NCI-H2227 (cell line): ENCODE measurements at regions not wholly inside any gene's neighbourhood (a gene's known extent, or its start where the extent isn't known, plus 50 kb on each side); places are given as distances from the start of the nearest gene placed in this dataset.
"Not testable (repeated sequence)": the region's sequence is repeated elsewhere in the genome, so short reads cannot be mapped to it uniquely, and the experiment has no call there.

ENCODE experiments used
- DNase-seq: peaks from one replicate; lab custom pipeline; 2025; ENCODE audit not compliant: unreplicated experiment; lab: John Stamatoyannopoulos, UW

DNA sequence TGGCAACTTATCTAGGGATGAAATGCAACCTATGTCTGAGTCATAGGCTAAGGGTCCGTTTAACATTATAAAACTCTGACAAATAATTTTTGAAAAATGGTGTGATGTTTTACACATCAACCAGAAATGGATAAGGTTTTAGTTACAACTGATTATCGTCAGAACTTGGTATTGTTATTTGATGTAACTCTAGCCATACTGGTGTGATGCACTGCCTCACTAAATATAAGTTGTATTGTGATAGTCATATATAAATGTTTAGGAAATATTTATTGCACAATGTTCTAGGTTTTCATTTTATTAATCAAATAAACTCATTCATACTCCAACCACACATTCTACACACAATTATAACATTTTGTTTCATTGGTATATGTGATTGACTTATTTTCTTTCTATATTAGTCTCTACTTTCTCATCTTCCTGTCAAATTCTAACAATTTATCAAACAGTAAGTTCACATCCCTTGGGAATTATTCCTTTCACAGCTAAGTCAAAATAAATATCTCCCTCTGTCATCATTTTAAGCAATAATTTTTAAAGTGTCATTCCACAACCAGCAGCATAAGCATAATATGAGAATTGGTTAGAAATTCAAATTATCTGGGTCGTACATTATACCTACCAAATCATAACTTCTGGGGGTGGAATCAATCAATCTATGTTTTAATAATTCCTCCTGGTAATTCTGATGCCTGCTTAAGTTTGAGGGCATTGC, 873.9 kb downstream of the SLITRK1 start:
- DNase-seq = no peak

DNA sequence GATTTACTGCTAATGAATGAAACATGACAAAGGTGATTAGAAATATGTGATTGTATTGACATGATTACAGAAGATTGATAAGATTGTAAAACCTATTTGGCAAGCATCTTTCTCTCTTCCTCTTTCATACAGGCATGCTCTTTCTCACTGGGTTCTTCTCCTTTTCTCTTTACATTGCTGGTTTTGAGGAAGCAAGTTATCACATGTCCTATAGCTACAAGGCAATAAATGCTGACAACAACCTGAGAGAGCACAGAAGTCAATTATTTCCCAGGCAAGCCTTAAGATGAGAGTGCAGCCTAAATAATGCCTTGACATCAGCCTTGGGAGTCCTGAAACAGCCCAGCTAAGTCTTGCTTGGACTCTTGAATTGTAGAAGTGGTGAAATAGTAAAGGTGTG, 875.0 kb downstream of the SLITRK1 start:
- DNase-seq = no peak

DNA sequence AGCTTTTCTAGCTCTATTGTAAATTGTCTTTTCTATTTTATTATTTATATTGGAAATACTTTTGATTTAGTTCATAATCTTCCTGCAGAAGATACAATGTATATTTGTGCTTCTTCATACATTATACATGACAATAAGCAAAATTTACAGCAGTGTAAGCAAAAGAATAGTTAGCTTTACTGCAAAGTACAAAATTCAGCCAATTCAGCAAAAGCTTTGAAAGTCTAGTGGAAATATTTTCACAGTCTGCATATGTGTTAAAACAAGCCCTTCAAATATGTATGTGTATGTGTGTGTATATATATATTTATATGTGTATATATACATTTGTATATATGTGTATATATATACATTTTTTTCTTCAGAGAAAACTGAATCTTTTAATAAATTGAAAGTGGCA, 879.1 kb downstream of the SLITRK1 start:
- no peak for DNase-seq

DNA sequence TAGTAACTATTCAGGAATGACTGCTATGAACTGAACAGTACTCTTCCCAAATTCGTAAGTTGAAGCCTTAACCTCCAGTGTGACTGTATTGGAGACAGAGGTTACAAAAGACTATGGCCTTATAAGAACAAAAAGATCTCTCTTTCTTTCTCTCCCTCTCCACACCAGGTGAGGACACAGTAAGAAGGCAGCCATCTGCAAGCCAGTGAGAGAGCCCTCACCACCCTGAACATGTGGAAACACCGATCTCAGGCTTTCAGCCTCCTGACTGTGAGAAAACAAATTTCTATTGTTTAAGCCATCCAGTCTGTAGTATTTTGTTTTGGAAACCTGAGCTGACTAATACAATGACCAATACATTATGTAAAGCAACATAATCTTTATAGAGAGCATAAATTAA, 888.9 kb downstream of the SLITRK1 start:
- no peak for DNase-seq

DNA sequence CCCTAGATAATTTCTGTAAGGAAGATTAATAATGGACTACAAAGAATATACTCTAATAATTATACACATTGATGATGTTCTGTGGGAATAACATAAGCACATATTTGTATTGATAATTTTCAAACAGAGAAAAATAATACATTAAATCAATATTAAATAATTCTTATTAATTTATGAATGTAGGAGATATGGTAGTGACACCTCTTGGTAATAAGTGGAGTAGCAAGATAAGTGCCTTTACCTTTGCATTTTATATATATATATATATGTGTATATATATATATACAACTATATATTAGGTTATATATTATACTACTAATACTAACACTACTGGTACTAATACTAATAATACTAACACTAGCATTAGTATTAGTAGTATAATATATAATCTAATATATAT, 905.8 kb downstream of the SLITRK1 start:
- no peak for DNase-seq

DNA sequence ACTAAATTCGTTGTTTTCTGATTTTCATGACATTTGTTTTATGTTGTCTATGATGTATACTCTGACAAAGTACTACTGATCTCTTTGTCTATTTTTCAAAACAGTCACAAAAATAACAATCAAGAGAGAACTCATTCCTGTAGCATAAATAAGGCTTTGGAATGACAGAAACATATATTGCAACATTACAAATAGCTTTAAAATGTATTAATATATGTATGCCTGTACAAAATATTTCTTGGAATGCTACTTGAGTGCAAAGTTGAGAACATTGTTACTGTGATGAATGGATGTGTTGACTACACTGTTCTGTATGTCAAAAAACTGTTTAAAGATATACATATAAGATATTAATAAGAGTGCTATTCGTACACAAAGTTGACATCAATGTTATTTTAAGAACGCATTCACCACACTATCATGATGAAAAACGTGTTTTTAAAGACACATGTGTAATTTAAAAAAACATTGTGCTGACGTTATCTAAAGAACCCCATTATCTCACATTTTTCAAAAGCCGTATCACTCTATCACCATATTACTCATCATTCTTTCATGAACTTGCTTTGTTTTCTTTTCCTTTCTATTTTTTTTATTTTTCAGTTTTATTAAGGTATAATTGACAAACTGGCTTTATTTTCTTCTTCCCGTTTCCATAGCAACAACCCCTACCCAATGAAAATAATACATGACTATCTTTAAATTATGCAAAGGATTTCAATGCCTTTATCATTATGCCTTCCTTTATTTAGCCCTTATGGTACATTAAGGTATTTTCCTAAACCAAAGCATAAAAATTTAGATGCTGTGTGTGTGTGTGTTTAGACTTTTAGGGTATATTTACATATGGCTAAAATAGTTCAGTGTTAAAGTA, 918.8 kb downstream of the SLITRK1 start:
- DNase-seq = no peak

DNA sequence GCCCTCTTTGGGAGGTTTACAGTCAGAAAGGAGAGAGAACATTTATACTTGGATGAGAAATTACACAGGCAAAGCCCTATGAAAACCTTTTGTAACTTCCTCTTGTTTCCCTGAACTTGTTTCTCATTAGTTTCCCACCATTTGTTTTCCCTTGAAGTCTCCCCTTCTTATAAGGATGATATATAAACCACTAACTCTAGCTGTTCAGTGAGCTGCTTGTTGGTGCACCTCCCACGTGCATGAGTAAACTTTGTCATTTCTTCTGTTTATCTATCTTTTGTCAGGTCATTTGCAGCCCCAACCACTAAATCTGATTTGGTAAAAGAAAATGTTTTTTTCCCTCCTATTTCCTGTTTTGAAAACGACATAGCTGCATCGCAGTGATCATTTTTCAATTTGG, 919.9 kb downstream of the SLITRK1 start:
- no peak for DNase-seq

DNA sequence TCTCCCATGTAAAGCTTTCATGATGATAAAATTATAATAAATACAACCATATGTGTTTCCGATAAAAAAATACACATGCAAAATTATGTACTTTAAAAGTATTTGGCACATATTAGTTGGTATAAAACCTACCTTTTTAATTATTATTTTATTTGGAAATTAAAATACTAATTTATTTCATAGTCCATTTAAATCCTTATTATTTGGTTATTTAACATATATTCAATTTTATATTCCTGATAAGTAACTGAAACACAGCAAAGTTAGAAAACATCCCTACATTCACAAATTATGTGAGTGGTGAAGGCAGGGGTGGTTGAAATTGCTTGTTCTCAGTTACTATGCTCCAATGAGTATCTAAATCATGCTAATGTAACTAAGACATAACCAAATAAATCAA, 920.5 kb downstream of the SLITRK1 start:
- no peak for DNase-seq

DNA sequence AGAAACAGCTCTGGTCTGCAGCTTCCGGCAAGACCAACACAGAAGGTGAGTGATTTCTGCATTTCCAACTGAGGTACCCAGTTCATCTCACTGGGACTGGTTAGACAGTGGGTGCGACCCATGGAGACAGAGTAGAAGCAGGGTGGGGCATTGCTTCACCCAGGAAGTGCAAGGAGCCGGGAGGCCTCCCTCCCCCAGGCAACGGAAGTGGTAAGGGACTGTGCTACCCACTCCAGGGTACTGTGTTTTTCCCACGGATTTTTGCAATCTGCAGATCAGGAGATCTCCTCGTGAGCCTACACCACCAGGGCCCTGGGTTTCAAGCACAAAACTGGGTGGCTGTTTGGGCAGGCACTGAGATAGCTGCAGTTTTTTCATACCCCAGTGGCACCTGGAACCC, 929.9 kb downstream of the SLITRK1 start:
- DNase-seq = not testable (repeated sequence)

DNA sequence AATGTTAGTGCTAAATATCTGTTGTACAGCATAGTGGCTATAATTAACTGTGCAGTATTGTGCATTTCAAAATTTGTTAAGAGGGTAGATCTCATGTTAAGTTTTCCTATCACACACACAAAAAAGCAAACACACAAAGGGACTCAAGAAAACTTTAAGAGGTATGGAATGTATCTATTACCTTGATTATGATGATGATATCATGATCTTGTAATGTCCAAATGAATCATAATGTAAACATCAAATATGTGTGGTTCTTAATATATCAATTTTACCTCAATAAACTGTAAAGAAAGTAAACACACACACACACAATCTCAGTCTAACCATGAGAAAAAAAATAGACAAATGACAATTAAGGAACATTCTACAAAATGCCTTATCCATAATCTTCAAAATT, 934.6 kb downstream of the SLITRK1 start:
- no peak for DNase-seq

DNA sequence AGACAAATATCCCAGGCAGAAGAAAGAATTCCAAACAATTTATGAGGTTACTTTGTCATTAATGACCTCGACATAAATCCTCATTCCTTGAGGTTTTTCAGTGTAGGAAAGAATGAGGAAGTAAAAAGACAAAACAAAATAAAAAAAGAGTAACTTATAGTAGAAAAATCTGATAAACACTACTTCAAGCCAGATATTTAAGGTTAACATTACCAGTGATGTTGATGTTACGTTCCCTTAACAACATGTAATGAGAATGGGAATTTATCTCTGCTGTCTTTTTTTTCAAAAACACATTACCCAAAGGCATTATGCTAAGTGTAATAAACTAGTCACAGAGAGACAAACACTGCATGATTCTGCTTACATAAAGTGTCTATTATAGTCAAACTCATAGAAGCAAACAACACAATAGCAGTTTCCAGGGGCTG, 935.1 kb downstream of the SLITRK1 start:
- no peak for DNase-seq

DNA sequence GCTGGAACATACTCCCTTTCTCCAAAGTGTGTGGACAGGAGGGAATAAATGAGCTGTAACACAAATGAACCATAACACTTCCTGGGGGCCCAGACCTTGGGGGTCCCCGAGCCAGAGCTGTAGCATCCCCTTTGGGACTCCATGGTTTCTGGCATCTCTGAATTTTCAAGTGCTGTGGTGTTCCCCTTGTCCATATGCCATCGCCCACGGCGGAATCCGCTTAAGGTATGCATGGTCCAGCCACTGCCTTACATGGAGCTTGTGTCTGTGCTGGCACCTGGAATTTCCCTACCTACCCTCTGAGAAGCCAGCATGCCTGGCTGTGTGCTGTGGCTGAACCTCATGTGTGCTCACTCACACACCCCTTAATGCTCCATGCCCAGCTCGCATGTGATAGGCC, 943.6 kb downstream of the SLITRK1 start:
- DNase-seq = no peak

DNA sequence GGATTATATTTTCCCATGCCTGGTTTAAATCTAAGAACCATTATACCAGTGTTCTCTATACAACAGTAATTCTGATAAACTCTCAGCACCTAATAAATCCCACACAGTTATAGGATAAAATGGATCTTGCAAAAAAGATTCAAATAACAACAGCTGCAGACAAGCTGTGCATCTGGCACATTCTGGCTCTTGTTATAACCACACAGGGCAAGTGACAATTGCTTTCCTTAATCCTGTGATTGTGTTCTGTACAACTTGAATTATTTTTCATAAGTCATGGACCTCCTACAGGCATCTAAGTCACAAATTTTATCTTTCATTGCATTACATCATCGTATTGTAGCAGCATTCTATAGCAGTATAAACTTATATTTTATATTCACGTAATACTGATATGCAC, 948.3 kb downstream of the SLITRK1 start:
- DNase-seq = no peak

DNA sequence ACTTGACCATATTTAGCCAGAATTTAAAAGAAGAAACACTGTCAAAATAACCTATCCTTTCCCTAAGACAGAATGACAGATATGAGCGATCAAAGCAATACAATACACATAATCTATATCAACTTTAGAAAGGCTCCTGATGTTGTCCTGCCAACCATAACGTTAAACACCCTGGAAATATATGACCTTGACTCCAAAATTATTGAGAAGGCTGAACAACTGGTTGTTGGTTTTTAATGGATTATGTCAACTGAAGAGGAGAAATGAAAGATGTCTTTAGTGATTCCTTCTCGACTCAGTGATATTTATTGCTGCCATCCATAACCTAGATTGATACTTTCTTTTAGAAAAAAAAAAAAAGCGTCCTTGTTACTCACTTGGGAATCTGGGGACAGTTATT, 957.2 kb downstream of the SLITRK1 start:
- DNase-seq = no peak

DNA sequence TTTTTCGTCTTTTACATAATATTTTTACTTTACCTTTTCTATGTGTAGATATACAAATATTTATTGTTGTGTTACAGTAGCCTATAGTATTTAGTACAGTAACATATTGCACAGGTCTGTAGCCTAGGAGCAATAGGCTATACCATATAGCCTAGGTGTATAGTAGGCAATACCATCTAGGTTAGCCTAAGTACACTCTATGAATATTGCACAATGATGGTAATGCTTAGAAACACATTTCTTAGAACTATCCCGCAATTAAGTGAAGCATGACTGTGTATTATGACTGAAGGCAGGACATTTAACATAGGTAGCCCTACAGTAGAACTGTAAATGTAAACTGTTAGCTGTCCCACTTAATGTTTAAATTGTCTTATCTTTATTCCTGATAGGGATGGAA, 964.3 kb downstream of the SLITRK1 start:
- DNase-seq = no peak

DNA sequence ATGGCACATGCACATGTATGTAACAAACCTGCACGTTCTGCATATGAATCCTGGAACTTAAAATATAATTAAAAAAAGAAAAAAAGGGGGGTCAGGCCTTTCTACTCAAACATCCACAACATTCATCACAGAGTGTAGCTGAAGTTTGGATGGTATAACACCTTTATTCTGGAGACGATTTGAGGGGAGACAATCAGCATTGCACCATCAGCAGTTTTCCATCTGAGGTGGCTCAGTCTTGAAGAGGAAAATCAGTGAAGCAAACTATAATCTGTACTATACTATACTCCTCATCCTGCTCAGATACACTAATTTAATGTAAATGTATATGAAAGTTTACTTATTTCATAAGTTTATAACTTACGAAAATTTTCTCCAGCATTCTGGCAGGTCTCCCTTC, 969.7 kb downstream of the SLITRK1 start:
- no peak for DNase-seq

DNA sequence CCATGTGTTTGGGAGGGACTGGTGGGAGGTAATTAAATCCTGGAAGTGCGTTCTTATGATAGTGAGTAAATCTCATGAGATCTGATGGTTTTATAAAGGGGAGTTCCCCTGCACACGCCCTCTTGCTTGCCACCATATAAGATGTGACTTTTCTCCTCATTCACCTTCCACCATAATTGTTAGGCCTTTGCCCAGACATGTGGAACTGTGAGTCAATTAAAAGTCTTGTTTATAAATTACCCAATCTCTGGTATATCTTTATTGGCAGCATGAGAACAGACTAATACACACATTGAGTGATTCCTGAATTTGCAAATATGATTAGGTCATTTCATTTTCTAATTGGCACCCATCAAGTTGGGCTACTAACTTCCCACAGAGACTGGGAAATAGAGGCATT, 977.2 kb downstream of the SLITRK1 start:
- no peak for DNase-seq

DNA sequence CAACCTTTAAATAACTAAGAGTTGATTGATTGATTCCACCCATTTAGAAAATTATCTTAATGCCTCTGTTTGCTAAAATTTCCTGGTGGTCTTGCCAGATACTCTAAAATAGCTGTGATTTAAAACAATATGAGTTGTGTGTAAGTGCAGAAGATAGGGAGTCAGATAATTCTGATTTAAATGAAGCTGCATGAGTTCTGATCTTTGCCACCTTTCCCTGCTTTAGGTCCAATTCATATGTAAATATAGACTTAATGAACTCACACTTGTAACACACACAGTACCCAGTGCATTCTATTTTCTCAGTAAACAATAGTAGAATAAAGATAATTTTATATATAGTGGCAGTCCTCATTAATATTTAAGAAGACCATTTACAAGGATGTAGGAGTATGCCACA, 981.8 kb downstream of the SLITRK1 start:
- DNase-seq = no peak

DNA sequence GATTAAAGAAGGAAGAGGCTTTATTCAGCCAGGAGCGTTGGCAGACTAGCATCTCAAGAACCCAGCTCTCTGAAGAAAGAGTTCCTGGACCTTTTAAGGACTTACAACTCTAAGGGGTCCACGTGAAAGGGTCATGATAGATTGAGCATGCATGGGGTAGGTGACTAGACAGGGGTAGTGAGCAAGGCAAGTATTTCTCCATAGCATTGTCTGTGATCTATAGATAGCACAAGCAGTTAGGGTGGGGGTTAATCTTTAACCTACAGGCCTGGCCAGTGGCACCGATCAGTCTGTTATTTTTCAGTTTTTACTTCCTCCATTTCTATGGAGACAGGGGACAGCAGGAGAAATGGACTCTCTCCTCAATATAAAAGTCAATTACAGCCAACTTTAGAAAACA, 983.7 kb downstream of the SLITRK1 start:
- no peak for DNase-seq

DNA sequence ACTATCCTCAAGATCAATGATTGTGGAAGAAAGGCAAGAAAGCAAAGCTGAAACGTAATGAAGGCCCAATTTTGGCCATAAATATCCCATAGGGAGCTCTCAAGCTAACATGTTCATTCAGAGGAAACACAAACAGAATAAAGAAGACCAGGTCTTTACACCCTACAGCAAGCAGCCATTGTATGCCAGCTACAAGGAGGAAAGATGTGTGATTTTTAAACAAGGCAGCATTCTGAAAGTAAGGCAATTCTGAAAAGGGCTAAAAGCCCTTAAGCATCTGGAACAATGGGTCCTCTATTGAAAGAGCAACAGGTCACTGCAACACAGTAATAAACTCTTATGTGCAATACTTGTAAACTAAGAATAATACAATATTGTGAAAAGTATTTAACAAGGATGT, 1002.4 kb downstream of the SLITRK1 start:
- no peak for DNase-seq

DNA sequence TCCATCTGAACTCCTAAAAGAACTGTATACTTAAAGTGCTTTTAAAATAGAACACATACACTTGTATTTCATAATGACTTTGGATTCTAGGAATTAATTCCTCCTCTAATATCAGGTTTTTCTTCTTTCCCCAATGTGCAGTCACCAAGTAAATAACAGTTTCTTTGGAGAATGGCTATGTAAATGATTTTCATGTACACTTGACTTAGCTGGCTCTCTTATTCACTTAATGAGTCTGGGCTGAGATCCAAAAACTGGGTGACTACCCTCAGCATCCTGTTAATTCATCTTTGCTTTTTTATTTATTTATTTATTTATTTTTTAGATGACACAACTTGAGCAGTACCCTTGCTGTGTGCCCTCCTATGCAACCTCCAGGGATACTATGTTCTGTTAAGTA, 1003.7 kb downstream of the SLITRK1 start:
- DNase-seq = no peak

DNA sequence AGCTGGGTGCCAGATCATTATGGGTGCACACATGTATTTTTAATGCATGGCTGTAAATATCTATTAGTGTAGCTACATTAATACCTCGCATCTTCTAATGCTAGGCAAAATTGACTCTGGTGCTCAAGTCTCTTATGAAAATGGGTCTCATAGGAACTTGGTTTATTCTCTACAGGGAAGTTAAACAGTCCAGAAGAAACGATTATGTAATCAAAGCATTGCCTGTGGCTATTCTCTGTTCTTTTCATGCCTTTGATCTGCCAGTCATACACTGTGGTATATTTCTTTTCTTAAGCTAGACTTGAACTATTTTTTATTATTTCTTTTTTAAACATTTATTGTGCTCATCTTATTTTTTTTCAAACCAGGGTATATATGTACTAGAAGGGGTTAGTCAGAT, 1015.0 kb downstream of the SLITRK1 start:
- DNase-seq = no peak

DNA sequence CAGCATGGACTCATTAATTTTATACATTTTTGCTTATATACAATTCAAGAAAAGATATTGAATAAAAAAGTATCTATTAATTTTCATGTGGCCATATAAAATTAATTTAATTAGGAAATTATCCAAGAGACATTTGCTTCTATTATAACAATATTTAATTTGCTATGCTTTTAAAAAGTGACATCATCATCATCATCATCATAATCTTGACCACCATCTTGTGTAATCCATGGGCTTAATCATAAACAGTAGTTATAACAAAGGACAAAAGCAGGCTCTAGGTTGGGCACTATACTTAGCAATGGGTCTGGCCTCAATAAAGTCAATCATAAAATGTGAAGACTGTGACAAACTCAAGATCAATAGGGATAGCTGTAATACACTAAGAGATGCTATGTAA, 1031.6 kb downstream of the SLITRK1 start:
- no peak for DNase-seq
